ENCODE measurements at regions not wholly inside any gene's neighbourhood (a gene's known extent, or its start where the extent isn't known, plus 50 kb on each side); places are given as distances from the start of the nearest gene placed in this dataset.

DNA sequence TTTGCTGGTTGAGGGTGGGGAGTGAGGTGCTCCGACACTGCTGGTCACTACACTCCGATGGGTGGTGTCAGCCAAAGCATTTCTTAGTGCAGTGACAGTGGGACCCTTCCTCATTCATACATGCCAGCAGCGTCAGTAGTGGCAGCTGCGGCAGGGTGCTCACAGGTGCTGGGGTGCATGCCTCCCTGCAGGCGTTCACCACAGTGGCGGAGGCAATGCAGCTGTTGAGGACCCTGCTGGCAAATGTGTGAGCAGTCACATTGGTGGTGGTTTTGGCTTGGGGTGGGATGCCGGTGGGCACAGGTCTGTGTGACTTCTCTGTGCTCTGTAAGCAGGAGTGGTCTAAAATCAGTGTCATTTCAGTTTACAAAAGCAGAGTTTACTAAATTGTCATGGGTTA, 464.6 kb downstream of the FUT8 start:
- ATAC-seq (no peak), DNase-seq (no peak)
- Histone ChIP-seq H3K27me3 (ENCODE audit: control insufficient read depth, insufficient read depth, low read length) (no peaks in the 10 kb centered on the region), H3K9me3 (ENCODE audit: control insufficient read depth, insufficient read depth, low read length) (no peaks in the 10 kb centered on the region), H3K36me3 (ENCODE audit: control insufficient read depth, insufficient read depth, low read length) (no peaks in the 10 kb centered on the region), H3K27ac (ENCODE audit: low read length) (no peak overlapping the region), H3K4me1 (ENCODE audit: control insufficient read depth, insufficient read depth, low read length) (peaks cover 6% of the 10 kb centered on the region), H3K4me3 (ENCODE audit: low read length) (no peak overlapping the region)
- Mint-ChIP-seq H3K9me3 (no peaks in the 10 kb centered on the region), H3K4me3 (no peak overlapping the region), H3K27me3 (ENCODE audit: low read depth in 2 of 2) (no peaks in the 10 kb centered on the region), H3K36me3 (no peaks in the 10 kb centered on the region), H3K27ac (no peak overlapping the region), H3K4me1 (peaks cover 9 to 16% of the 10 kb centered on the region in 2 donors)
- intact Hi-C loops (cut with micrococcal nuclease): no loop called here
- WGBS (ENCODE audit: insufficient coverage): 86% methylated on average over 7 of the region's 7 CpGs
- TF ChIP-seq, protein P1, sequence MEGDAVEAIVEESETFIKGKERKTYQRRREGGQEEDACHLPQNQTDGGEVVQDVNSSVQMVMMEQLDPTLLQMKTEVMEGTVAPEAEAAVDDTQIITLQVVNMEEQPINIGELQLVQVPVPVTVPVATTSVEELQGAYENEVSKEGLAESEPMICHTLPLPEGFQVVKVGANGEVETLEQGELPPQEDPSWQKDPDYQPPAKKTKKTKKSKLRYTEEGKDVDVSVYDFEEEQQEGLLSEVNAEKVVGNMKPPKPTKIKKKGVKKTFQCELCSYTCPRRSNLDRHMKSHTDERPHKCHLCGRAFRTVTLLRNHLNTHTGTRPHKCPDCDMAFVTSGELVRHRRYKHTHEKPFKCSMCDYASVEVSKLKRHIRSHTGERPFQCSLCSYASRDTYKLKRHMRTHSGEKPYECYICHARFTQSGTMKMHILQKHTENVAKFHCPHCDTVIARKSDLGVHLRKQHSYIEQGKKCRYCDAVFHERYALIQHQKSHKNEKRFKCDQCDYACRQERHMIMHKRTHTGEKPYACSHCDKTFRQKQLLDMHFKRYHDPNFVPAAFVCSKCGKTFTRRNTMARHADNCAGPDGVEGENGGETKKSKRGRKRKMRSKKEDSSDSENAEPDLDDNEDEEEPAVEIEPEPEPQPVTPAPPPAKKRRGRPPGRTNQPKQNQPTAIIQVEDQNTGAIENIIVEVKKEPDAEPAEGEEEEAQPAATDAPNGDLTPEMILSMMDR (IDR thresholded peaks at IDR 0.05): no peak

DNA sequence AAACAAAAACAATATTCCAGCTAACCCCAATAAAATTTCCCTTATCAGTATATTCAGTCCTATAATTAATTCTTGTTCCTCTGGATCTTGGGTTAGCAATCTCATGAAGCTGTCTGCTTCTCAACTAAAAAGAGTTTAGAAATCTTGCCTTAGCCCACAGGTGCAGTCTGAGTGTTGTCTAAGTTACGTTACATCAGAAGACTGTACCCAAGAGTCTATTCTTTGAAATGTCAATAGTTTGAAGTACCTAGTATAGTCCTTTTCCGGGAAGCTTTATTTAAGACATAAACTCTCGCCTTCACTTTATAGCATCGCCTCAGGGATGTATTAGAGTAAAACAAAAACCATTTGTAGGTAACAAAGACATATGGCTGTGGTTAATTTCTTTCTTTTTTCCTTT, 465.1 kb downstream of the FUT8 start:
- Mint-ChIP-seq H3K4me1 (peaks cover 11 to 17% of the 10 kb centered on the region in 2 donors), H3K27ac (no peak overlapping the region), H3K27me3 (ENCODE audit: low read depth in 2 of 2) (no peaks in the 10 kb centered on the region), H3K4me3 (no peak overlapping the region), H3K36me3 (no peaks in the 10 kb centered on the region), H3K9me3 (no peaks in the 10 kb centered on the region)
- intact Hi-C loops (cut with micrococcal nuclease): no loop called here
- H3K36me3 ChIP-seq (ENCODE audit: control insufficient read depth, insufficient read depth, low read length): no peaks in the 10 kb centered on the region
- H3K4me1 ChIP-seq (ENCODE audit: control insufficient read depth, insufficient read depth, low read length): peaks cover 6% of the 10 kb centered on the region
- no peaks in the 10 kb centered on the region for H3K9me3 ChIP-seq (ENCODE audit: control insufficient read depth, insufficient read depth, low read length)
- H3K27ac ChIP-seq (ENCODE audit: low read length): no peak overlapping the region
- ATAC-seq (no peak), DNase-seq (peak in 1 of 2 donors; percentile 25)
- no peak overlapping the region for H3K4me3 ChIP-seq (ENCODE audit: low read length)
- no peaks in the 10 kb centered on the region for H3K27me3 ChIP-seq (ENCODE audit: control insufficient read depth, insufficient read depth, low read length)
- 100% methylated on average over 1 of the region's 4 CpGs for WGBS (ENCODE audit: insufficient coverage)
- TF ChIP-seq, protein P1 (IDR thresholded peaks at IDR 0.05): no peak

DNA sequence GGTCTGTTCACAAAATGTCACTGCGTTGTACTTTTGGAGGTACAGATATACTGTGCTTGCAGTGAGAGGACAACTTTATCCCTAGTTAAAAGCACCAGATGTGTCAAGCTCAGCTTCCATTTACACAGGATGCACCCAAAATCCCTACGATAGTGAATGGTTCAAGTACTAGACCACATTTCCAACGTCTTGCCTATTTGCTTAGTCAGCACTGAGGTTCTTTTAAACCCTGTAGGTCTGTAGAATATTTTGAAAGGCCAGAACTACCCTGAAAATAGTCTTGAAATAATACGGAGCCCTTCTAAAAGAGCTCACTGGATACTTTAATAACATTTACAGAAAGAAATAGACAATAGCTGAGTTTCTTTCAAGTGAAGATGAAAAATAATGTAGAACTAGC, 466.1 kb downstream of the FUT8 start:
- H3K27ac ChIP-seq (ENCODE audit: low read length): no peak overlapping the region
- H3K27ac Mint-ChIP-seq: no peak overlapping the region
- 79% methylated on average over 4 of the region's 4 CpGs for WGBS (ENCODE audit: insufficient coverage)
- H3K4me1 Mint-ChIP-seq: peaks cover 11 to 17% of the 10 kb centered on the region in 2 donors
- DNase-seq: no peak
- no peaks in the 10 kb centered on the region for H3K36me3 ChIP-seq (ENCODE audit: control insufficient read depth, insufficient read depth, low read length)
- ATAC-seq: no peak
- H3K9me3 Mint-ChIP-seq: no peaks in the 10 kb centered on the region
- TF ChIP-seq, protein P1 (IDR thresholded peaks at IDR 0.05): no peak
- H3K4me3 ChIP-seq (ENCODE audit: low read length): no peak overlapping the region
- H3K36me3 Mint-ChIP-seq: no peaks in the 10 kb centered on the region
- H3K4me1 ChIP-seq (ENCODE audit: control insufficient read depth, insufficient read depth, low read length): peaks cover 6% of the 10 kb centered on the region
- H3K27me3 Mint-ChIP-seq (ENCODE audit: low read depth in 2 of 2): no peaks in the 10 kb centered on the region
- H3K9me3 ChIP-seq (ENCODE audit: control insufficient read depth, insufficient read depth, low read length): no peaks in the 10 kb centered on the region
- intact Hi-C loops (cut with micrococcal nuclease): no loop called here
- H3K27me3 ChIP-seq (ENCODE audit: control insufficient read depth, insufficient read depth, low read length): no peaks in the 10 kb centered on the region
- no peak overlapping the region for H3K4me3 Mint-ChIP-seq

DNA sequence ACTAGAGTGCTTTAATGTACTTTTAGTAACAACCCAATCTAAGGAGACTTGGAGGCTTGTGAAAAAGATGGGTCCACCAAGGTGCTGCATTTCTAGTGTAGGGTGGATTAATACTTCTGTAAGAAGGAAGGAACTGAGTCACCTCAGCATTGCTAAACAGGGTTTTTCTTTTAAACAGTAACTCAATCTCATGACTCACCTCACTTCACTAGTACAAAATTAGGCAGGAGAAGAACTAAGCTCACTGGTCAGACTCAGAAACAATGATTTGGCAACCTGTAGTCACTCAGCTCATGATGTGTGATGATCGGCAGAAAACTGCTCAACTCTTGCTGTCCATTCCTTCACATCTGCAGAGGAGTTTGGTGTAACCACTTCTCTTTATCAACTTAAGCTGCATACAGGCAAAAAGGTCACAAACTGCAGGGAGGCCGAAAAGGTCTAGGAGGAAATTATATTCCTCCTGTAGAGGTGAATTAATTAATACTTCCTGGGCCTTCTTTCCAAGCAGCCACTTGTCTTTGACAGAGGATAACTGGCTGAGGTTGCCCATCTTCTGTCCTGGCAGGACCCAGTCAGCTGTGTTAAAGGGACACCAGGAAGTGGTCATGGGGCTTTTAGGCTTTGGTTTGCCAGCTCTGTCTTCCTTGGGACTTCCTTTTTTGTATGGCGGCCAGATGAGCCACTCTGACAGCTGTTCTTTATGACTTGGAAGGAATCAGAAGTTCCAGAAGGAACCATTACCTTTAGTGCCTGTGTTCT, 466.9 kb downstream of the FUT8 start:
- intact Hi-C loops (cut with micrococcal nuclease): no loop called here
- DNase-seq (no peak), ATAC-seq (peak in 1 of 3 donors; percentile 26)
- Mint-ChIP-seq H3K4me1 (peaks cover 11 to 17% of the 10 kb centered on the region in 2 donors), H3K4me3 (no peak overlapping the region), H3K9me3 (no peaks in the 10 kb centered on the region), H3K36me3 (no peaks in the 10 kb centered on the region), H3K27me3 (ENCODE audit: low read depth in 2 of 2) (no peaks in the 10 kb centered on the region), H3K27ac (no peak overlapping the region)
- Histone ChIP-seq H3K4me1 (ENCODE audit: control insufficient read depth, insufficient read depth, low read length) (peaks cover 6% of the 10 kb centered on the region), H3K27ac (ENCODE audit: low read length) (no peak overlapping the region), H3K9me3 (ENCODE audit: control insufficient read depth, insufficient read depth, low read length) (no peaks in the 10 kb centered on the region), H3K4me3 (ENCODE audit: low read length) (no peak overlapping the region), H3K27me3 (ENCODE audit: control insufficient read depth, insufficient read depth, low read length) (no peaks in the 10 kb centered on the region), H3K36me3 (ENCODE audit: control insufficient read depth, insufficient read depth, low read length) (no peaks in the 10 kb centered on the region)
- TF ChIP-seq, protein P1 (IDR thresholded peaks at IDR 0.05): no peak
- WGBS (ENCODE audit: insufficient coverage): 64% methylated on average over 2 of the region's 3 CpGs

Measured in natural killer cell (primary cell).